LoVo (cell line): ENCODE measurements at regions not wholly inside any gene's neighbourhood (a gene's known extent, or its start where the extent isn't known, plus 50 kb on each side); places are given as distances from the start of the nearest gene placed in this dataset.

Experiments
- DNase-seq: peaks from one replicate; pipeline ENCODE4 v3.0.0-alpha.2; 2016; ENCODE audit warnings: low spot score

- no peak for DNase-seq
Observed at GRCh38 chr4:108400309-108400708, 220.1 kb upstream of the RPL34 start.

GRCh38 chr4:108399610-108400265 lies 220.6 kb upstream of the RPL34 start:
- no peak for DNase-seq

GRCh38 chr4:108398836-108399235 lies 221.5 kb upstream of the RPL34 start:
- DNase-seq, result no peak

- peak; percentile 17 for DNase-seq
Observed at GRCh38 chr4:108398316-108398715, 222.1 kb upstream of the RPL34 start.

GRCh38 chr4:108397850-108398249 lies 222.5 kb upstream of the RPL34 start:
- no peak for DNase-seq

GRCh38 chr4:108396900-108397497 lies 223.4 kb upstream of the RPL34 start:
- no peak for DNase-seq

GRCh38 chr4:108395786-108396185 lies 224.6 kb upstream of the RPL34 start:
- no peak for DNase-seq

GRCh38 chr4:108393890-108394472 lies 225.2 kb upstream of the LEF1 start:
- no peak for DNase-seq

- no peak for DNase-seq
Observed at GRCh38 chr4:108391701-108392455, 223.1 kb upstream of the LEF1 start.

- DNase-seq, result no peak
Observed at GRCh38 chr4:108385076-108385475, 216.3 kb upstream of the LEF1 start.

- DNase-seq, result no peak
Observed at GRCh38 chr4:108384544-108384943, 215.8 kb upstream of the LEF1 start.

GRCh38 chr4:108383157-108383556 lies 214.4 kb upstream of the LEF1 start:
- no peak for DNase-seq

- DNase-seq, result no peak
Observed at GRCh38 chr4:108382751-108383150, 214.0 kb upstream of the LEF1 start.

- DNase-seq, result no peak
Observed at GRCh38 chr4:108378164-108378563, 209.4 kb upstream of the LEF1 start.

- DNase-seq, result no peak
Observed at GRCh38 chr4:108377021-108377420, 208.3 kb upstream of the LEF1 start.

GRCh38 chr4:108375434-108375833 lies 206.7 kb upstream of the LEF1 start:
- no peak for DNase-seq

- no peak for DNase-seq
Observed at GRCh38 chr4:108372681-108373080, 203.9 kb upstream of the LEF1 start.

GRCh38 chr4:108371282-108371681 lies 202.6 kb upstream of the LEF1 start:
- DNase-seq, result no peak

- no peak for DNase-seq
Observed at GRCh38 chr4:108370291-108371141, 201.8 kb upstream of the LEF1 start.

GRCh38 chr4:108369035-108369655 lies 200.4 kb upstream of the LEF1 start:
- no peak for DNase-seq

- no peak for DNase-seq
Observed at GRCh38 chr4:108367751-108368150, 199.0 kb upstream of the LEF1 start.

GRCh38 chr4:108366716-108367115 lies 198.0 kb upstream of the LEF1 start:
- no peak for DNase-seq
